BJ (cell line): ENCODE measurements at regions not wholly inside any gene's neighbourhood (a gene's known extent, or its start where the extent isn't known, plus 50 kb on each side); places are given as distances from the start of the nearest gene placed in this dataset.

ENCODE experiments used
- CTCF ChIA-PET: fragments of 350-600 bp; formaldehyde crosslinking; extraction: SDS; loops from one replicate; lab custom pipeline; 2021; ENCODE audit warnings: antibody characterized with exemption, inconsistent platforms; lab: Yijun Ruan, JAX
- POLR2A ChIA-PET: fragments of 300-600 bp; sonication (Branson Sonifier 250); formaldehyde crosslinking; extraction: SDS; loops from one replicate; lab custom pipeline; 2021; ENCODE audit warnings: antibody characterized with exemption; lab: Charles Lee
- DNase-seq: peaks from one replicate; pipeline ENCODE4 v3.0.0-alpha.2; 2011; ENCODE audit warnings: low read depth
- H3K27me3 ChIP-seq: 2 replicates; pipeline ENCODE4 v1.6.0; 2011; ENCODE audit warnings: low read length; ENCODE audit not compliant: control insufficient read depth, insufficient read depth
- H3K36me3 ChIP-seq: 2 replicates; pipeline ENCODE4 v1.5.1; 2011; ENCODE audit warnings: low read length; ENCODE audit not compliant: control insufficient read depth, insufficient read depth
- H3K4me3 ChIP-seq: 2 replicates; pipeline ENCODE4 v1.5.1; 2011; ENCODE audit warnings: low read depth, mild to moderate bottlenecking, control low read depth, low read length
- TF ChIP-seq, protein P1 (sequence below): IDR thresholded peaks from 2 replicates; pipeline ENCODE4 v1.5.1; 2011; ENCODE audit warnings: low read depth, mild to moderate bottlenecking, control low read depth, inconsistent platforms, low read length, moderate library complexity; ENCODE audit not compliant: insufficient read depth

DNA sequence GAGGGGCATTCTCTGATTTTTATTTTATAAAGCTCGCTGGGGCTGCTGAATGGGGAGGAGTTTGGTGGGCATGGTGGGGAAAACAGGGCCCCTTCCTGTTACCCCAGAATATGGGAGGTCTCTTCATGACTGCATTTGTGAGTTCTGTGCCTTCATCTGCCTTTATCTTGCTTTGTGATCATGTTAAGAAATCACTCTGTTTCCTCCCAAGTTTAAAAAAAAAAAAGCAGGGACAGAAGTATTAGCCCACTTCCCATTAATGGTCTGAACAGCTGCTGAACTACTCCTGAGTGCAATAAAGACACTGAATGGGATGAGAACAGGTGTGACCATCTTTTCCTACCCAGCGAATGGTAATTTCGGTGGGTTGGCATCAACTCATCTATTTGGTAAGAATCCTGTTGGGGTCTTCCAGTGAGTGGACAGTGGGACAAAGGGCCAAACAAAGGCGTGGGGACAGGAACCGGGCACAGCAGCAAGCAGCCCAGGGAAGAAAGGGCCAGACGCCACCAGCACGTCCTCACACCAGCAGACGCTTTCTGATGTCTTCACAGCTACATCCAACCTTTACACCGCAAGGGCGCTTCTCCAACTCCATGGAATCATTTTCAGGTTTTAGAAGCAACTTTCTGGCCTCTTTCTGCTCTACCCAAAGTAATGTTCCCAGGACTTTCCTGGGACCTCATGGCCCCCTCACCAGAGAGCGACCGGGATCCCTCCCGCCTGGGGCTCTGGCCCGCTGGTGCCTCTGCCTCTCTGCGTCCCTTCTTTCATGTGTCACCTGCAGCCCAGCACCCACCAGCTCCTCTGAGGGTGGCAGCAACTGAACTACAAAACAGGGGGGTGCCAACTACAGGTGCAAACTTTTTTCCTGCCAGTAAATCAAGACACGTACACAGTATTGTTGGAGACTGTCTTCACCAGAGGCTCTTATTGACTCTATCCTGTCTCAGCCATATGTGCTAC lies 160.2 kb downstream of the ADSS2 start:
- no peaks in the 10 kb centered on the region for H3K36me3 ChIP-seq
- ChIA-PET CTCF (no interaction called here), POLR2A (no interaction called here)
- TF ChIP-seq, protein P1, sequence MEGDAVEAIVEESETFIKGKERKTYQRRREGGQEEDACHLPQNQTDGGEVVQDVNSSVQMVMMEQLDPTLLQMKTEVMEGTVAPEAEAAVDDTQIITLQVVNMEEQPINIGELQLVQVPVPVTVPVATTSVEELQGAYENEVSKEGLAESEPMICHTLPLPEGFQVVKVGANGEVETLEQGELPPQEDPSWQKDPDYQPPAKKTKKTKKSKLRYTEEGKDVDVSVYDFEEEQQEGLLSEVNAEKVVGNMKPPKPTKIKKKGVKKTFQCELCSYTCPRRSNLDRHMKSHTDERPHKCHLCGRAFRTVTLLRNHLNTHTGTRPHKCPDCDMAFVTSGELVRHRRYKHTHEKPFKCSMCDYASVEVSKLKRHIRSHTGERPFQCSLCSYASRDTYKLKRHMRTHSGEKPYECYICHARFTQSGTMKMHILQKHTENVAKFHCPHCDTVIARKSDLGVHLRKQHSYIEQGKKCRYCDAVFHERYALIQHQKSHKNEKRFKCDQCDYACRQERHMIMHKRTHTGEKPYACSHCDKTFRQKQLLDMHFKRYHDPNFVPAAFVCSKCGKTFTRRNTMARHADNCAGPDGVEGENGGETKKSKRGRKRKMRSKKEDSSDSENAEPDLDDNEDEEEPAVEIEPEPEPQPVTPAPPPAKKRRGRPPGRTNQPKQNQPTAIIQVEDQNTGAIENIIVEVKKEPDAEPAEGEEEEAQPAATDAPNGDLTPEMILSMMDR: no peak
- DNase-seq: no peak
- H3K4me3 ChIP-seq: no peak overlapping the region
- no peaks in the 10 kb centered on the region for H3K27me3 ChIP-seq

DNA sequence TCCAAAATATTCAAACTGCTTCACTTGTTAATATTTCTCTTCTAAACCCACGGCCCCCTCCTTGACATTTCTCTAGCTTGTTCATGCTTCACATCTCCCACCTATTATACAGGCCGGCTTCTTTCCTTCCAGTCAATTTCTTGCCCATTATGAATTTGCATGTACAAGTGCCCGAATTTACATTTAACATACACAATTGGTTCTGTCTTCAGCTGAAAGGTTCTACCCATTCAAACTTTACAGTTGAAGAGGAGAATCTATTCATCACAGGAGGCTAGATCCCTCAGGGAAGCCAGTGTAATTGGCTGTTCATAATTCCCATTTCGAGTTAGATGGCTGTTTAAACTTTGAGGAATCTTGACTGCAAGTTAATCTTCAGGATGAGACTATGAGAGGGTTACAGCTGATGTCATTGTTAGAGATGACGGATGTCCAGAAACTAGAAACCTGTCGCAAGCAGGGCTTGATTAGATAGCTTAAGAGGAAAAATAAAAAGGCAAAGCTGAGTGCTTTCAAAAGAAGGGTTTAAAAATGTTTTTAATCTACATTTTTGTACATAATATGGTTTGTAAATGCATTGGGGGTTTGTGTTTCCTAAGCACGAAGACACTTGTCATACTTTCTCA lies 157.0 kb downstream of the ADSS2 start:
- Histone ChIP-seq H3K36me3 (no peaks in the 10 kb centered on the region), H3K4me3 (no peak overlapping the region), H3K27me3 (no peaks in the 10 kb centered on the region)
- POLR2A ChIA-PET: interaction anchor here (0.7 kb wide), 1 partner anchor 608 kb away, joined by 4 read pairs; no protein-coding TSS in a partner anchor
- DNase-seq: no peak
- CTCF ChIA-PET: no interaction called here
- TF ChIP-seq, protein P1: no peak

DNA sequence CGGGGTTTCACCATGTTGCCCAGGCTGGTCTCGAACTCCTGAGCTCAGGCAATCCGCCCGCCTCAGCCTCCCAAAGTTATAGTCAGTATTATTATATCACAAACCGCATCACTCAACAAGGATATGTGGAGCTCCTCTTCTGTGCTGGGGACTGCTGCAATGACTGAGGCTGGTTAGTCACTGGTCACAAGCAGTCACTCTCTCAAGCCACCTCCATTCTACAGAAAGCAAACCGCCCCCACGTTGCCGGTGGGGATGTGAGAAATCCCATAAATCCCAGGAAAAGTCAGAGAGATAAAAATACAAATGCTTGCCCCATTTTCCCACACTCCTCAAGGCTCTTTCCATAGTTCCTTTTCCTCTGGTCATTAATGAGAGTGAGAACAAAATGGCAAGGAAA lies 155.7 kb downstream of the ADSS2 start:
- no peak for DNase-seq
- CTCF ChIA-PET: no interaction called here
- Histone ChIP-seq H3K27me3 (no peaks in the 10 kb centered on the region), H3K36me3 (no peaks in the 10 kb centered on the region), H3K4me3 (no peak overlapping the region)
- POLR2A ChIA-PET: no interaction called here
- TF ChIP-seq, protein P1: no peak

DNA sequence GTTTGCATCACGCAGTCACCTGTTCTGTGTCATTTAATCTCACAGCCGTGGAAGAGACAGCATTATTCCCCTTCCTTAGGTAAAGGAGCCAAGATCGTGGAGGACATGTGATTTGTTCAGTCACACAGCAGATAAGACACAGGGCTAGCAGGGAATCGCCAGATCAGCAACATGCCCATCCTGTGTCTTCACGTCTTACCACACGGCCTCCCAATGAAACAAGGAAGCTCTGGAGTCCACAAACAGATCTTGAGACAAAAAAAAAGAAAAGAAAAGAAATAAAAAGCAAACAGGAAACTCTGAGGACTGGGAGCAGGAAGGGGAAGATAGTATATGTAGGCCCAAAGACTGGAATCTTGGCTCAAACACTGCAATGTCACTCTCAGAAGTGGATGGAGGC lies 155.3 kb downstream of the ADSS2 start:
- no peak for DNase-seq
- TF ChIP-seq, protein P1: no peak
- CTCF ChIA-PET: no interaction called here
- Histone ChIP-seq H3K27me3 (no peaks in the 10 kb centered on the region), H3K36me3 (no peaks in the 10 kb centered on the region), H3K4me3 (no peak overlapping the region)
- POLR2A ChIA-PET: no interaction called here

DNA sequence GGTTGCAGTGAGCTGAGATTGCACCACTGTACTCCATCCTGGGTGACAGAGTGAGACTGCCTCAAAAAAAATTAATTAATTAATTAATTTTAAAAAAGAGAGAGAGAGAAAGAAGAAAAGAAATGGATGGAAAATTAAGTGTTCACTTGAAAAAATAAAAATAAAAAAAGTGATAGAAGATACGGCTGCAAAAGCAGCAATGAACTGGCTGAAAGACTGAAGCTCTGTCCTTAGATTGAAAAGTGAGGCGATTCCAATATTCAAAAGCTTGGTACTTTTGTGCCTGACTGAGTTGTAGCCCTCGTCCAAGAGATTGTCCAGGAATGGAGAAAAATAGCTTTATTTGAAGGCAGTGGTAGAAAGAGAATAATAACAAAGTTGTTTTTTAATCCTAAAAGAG lies 154.6 kb downstream of the ADSS2 start:
- Histone ChIP-seq H3K36me3 (no peaks in the 10 kb centered on the region), H3K27me3 (no peaks in the 10 kb centered on the region), H3K4me3 (no peak overlapping the region)
- DNase-seq: no peak
- ChIA-PET CTCF (interaction anchor here (1.3 to 3.3 kb wide), 4 partner anchors 8 to 955 kb away, joined by 3 to 25 read pairs (median 16); no protein-coding TSS in a partner anchor), POLR2A (no interaction called here)
- TF ChIP-seq, protein P1: no peak
